Endothelial cell of umbilical vein (primary cell): ENCODE measurements at regions not wholly inside any gene's neighbourhood (a gene's known extent, or its start where the extent isn't known, plus 50 kb on each side); places are given as distances from the start of the nearest gene placed in this dataset.

ENCODE experiments used
- EZH2 ChIP-seq: IDR thresholded peaks from 2 replicates; pipeline ENCODE4 v1.6.1; 2012; ENCODE audit warnings: borderline replicate concordance, low read depth, mild to moderate bottlenecking, moderate library complexity, low read length, inconsistent platforms; ENCODE audit not compliant: severe bottlenecking
- FOS ChIP-seq: IDR thresholded peaks from 2 replicates; pipeline ENCODE4 v1.6.1; 2011; ENCODE audit warnings: mild to moderate bottlenecking, low read length, moderate library complexity, borderline replicate concordance; ENCODE audit not compliant: insufficient read depth
- MYC ChIP-seq: IDR thresholded peaks from one replicate; pipeline ENCODE4 v1.6.1; 2011; ENCODE audit warnings: mild to moderate bottlenecking, low read depth, low read length
- POLR2AphosphoS5 ChIP-seq: IDR thresholded peaks from 2 replicates; pipeline ENCODE4 v1.6.1; 2012; ENCODE audit warnings: low read depth, mild to moderate bottlenecking, control low read depth, low read length, moderate library complexity; ENCODE audit not compliant: insufficient read depth
- TF ChIP-seq, protein P1 (sequence below), 2 donors: IDR thresholded peaks; 1 replicate in 1 of 2; 2 replicates in 1 of 2; pipeline ENCODE4 v1.5.1; 2011; ENCODE audit warnings: low read length in 2 of 2, mild to moderate bottlenecking in 2 of 2, moderate library complexity in 2 of 2, control low read depth in 1 of 2, inconsistent platforms in 1 of 2, low read depth in 1 of 2; ENCODE audit not compliant: insufficient read depth in 1 of 2; ENCODE audit errors: extremely low read depth in 1 of 2

DNA sequence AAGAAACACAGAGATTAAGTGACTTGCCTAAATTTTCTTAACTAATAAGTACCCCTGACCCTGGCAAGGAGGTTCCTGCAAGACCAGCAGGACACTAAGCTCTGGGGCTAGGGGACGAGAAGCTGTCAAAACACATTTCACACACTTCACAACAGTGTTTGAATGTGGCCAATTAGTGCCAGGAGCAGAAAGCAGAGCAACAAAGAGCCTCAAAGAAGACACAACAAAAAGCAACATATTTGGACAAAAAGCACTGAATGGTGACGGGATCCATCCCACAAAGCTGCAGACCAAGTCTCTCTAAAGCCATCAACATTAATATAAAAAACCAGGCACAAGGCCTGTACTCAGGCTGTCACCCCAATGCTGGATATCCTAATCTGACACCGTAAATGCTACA lies 361.9 kb upstream of the RASGEF1B start:
- no peak for TF ChIP-seq EZH2
- TF ChIP-seq, protein P1, sequence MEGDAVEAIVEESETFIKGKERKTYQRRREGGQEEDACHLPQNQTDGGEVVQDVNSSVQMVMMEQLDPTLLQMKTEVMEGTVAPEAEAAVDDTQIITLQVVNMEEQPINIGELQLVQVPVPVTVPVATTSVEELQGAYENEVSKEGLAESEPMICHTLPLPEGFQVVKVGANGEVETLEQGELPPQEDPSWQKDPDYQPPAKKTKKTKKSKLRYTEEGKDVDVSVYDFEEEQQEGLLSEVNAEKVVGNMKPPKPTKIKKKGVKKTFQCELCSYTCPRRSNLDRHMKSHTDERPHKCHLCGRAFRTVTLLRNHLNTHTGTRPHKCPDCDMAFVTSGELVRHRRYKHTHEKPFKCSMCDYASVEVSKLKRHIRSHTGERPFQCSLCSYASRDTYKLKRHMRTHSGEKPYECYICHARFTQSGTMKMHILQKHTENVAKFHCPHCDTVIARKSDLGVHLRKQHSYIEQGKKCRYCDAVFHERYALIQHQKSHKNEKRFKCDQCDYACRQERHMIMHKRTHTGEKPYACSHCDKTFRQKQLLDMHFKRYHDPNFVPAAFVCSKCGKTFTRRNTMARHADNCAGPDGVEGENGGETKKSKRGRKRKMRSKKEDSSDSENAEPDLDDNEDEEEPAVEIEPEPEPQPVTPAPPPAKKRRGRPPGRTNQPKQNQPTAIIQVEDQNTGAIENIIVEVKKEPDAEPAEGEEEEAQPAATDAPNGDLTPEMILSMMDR (IDR thresholded peaks at IDR 0.05; ENCODE audit: extremely low read depth in 1 of 2, insufficient read depth in 1 of 2, low read depth in 1 of 2, low read length in 2 of 2) = no peak
- TF ChIP-seq POLR2AphosphoS5 = no peak
- TF ChIP-seq FOS = no peak
- no peak for TF ChIP-seq MYC
